ENCODE measurements at regions not wholly inside any gene's neighbourhood (a gene's known extent, or its start where the extent isn't known, plus 50 kb on each side); places are given as distances from the start of the nearest gene placed in this dataset.

- Histone ChIP-seq H3K4me1 (ENCODE audit: control insufficient read depth in 1 of 2, insufficient read depth in 2 of 2, low read length in 2 of 2) (no peaks in the 10 kb centered on the region), H3K9me3 (replicated peaks in 1 of 2; ENCODE audit: control insufficient read depth in 1 of 2, insufficient read depth in 1 of 2, low read length in 2 of 2) (peaks cover 4 to 5% of the 10 kb centered on the region in 2 donors), H3K79me2 (ENCODE audit: insufficient read depth, low read length) (no peaks in the 10 kb centered on the region), H3K36me3 (replicated peaks in 1 of 2; ENCODE audit: control insufficient read depth in 1 of 2, insufficient read depth in 2 of 2, low read length in 2 of 2) (no peaks in the 10 kb centered on the region), H3K4me3 (replicated peaks in 1 of 3; ENCODE audit: low read depth in 2 of 3, low read length in 3 of 3) (no peak overlapping the region), H3K27me3 (ENCODE audit: control insufficient read depth in 2 of 2, insufficient read depth in 2 of 2, low read length in 2 of 2) (no peaks in the 10 kb centered on the region), H4K20me1 (ENCODE audit: insufficient read depth, low read length) (no peaks in the 10 kb centered on the region), H3K9ac (ENCODE audit: insufficient read depth, low read length, poor library complexity, severe bottlenecking) (no peak overlapping the region), H3K27ac (ENCODE audit: low read depth in 1 of 2, low read length in 2 of 2) (no peak overlapping the region), H2AFZ (ENCODE audit: insufficient read depth, low read depth, low read length, poor library complexity, severe bottlenecking) (no peak overlapping the region), H3K4me2 (replicated peaks; ENCODE audit: extremely low read depth, low read length, poor library complexity, severe bottlenecking) (no peak overlapping the region)
- Mint-ChIP-seq H3K4me1 (no peaks in the 10 kb centered on the region), H3K36me3 (no peaks in the 10 kb centered on the region), H3K27me3 (ENCODE audit: low read depth in 3 of 3) (peaks cover 0 to 2% (median 0%) of the 10 kb centered on the region in 3 donors), H3K9me3 (peaks cover 6 to 13% (median 9%) of the 10 kb centered on the region in 7 donors), H3K4me3 (no peak overlapping the region), H3K27ac (no peak overlapping the region)
- TF ChIP-seq CTCF (IDR thresholded peaks at IDR 0.05): no peak
- intact Hi-C loops (cut with micrococcal nuclease): no loop called here
- no peak for DNase-seq
- no CpG with 5 or more reads among the region's 3 CpGs for WGBS (ENCODE audit: insufficient coverage)
These were observed 243.0 kb upstream of the RUNX1 start for GRCh38 chr21:35291973-35292627.

- peaks cover 11 to 12% of the 10 kb centered on the region in 2 donors for H3K9me3 ChIP-seq (replicated peaks in 1 of 2; ENCODE audit: control insufficient read depth in 1 of 2, insufficient read depth in 1 of 2, low read length in 2 of 2)
- no peaks in the 10 kb centered on the region for H3K4me1 Mint-ChIP-seq
- H2AFZ ChIP-seq (ENCODE audit: insufficient read depth, low read depth, low read length, poor library complexity, severe bottlenecking): no peak overlapping the region
- H3K4me2 ChIP-seq (replicated peaks; ENCODE audit: extremely low read depth, low read length, poor library complexity, severe bottlenecking): no peak overlapping the region
- peaks cover 10 to 18% (median 15%) of the 10 kb centered on the region in 7 donors for H3K9me3 Mint-ChIP-seq
- H4K20me1 ChIP-seq (ENCODE audit: insufficient read depth, low read length): no peaks in the 10 kb centered on the region
- H3K4me3 Mint-ChIP-seq: no peak overlapping the region
- no peaks in the 10 kb centered on the region for H3K36me3 Mint-ChIP-seq
- H3K4me1 ChIP-seq (ENCODE audit: control insufficient read depth in 1 of 2, insufficient read depth in 2 of 2, low read length in 2 of 2): no peaks in the 10 kb centered on the region
- no peak overlapping the region for H3K9ac ChIP-seq (ENCODE audit: insufficient read depth, low read length, poor library complexity, severe bottlenecking)
- intact Hi-C loops (cut with micrococcal nuclease): no loop called here
- H3K27me3 Mint-ChIP-seq (ENCODE audit: low read depth in 3 of 3): peaks cover 0 to 2% (median under 1%) of the 10 kb centered on the region in 3 donors
- H3K27me3 ChIP-seq (ENCODE audit: control insufficient read depth in 2 of 2, insufficient read depth in 2 of 2, low read length in 2 of 2): no peaks in the 10 kb centered on the region
- no peak for TF ChIP-seq CTCF (IDR thresholded peaks at IDR 0.05)
- DNase-seq: no peak
- H3K79me2 ChIP-seq (ENCODE audit: insufficient read depth, low read length): no peaks in the 10 kb centered on the region
- H3K27ac ChIP-seq (ENCODE audit: low read depth in 1 of 2, low read length in 2 of 2): no peak overlapping the region
- WGBS (ENCODE audit: insufficient coverage): no CpG with 5 or more reads among the region's 3 CpGs
- H3K4me3 ChIP-seq (replicated peaks in 1 of 3; ENCODE audit: low read depth in 2 of 3, low read length in 3 of 3): no peak overlapping the region
- no peaks in the 10 kb centered on the region for H3K36me3 ChIP-seq (replicated peaks in 1 of 2; ENCODE audit: control insufficient read depth in 1 of 2, insufficient read depth in 2 of 2, low read length in 2 of 2)
- H3K27ac Mint-ChIP-seq: no peak overlapping the region
These were observed 241.9 kb upstream of the RUNX1 start for GRCh38 chr21:35291034-35291433.

Data from CD14-positive monocyte (primary cell).